ENCODE measurements at regions not wholly inside any gene's neighbourhood (a gene's known extent, or its start where the extent isn't known, plus 50 kb on each side); places are given as distances from the start of the nearest gene placed in this dataset.

DNA sequence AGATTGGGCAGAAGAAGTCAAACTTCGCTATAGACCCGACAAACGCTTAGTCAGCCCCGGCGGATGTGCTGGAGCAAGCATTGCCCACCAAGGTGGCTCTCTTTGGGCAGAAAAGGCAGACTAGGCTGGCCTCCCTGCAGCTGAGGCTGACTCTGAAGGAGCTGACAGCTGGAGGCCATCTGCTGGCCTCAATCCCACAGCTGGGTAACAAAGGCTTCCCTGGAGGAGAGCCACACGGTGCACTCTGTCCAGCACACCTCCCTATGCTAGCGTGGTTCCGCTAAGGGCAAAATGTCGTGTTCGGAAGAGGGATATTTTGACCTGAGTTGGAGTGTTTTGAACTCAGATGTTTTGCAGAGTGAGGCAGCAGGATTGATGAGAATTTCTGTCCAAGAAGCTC, 103.5 kb upstream of the PTCH1 start:
- TF ChIP-seq, protein P1, sequence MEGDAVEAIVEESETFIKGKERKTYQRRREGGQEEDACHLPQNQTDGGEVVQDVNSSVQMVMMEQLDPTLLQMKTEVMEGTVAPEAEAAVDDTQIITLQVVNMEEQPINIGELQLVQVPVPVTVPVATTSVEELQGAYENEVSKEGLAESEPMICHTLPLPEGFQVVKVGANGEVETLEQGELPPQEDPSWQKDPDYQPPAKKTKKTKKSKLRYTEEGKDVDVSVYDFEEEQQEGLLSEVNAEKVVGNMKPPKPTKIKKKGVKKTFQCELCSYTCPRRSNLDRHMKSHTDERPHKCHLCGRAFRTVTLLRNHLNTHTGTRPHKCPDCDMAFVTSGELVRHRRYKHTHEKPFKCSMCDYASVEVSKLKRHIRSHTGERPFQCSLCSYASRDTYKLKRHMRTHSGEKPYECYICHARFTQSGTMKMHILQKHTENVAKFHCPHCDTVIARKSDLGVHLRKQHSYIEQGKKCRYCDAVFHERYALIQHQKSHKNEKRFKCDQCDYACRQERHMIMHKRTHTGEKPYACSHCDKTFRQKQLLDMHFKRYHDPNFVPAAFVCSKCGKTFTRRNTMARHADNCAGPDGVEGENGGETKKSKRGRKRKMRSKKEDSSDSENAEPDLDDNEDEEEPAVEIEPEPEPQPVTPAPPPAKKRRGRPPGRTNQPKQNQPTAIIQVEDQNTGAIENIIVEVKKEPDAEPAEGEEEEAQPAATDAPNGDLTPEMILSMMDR (conservative IDR thresholded peaks at IDR 0.05; ENCODE audit: low read depth, low read length), result no peak
- no peak for TF ChIP-seq EZH2 (IDR thresholded peaks at IDR 0.05; ENCODE audit: low read length, unreplicated experiment)

All from PC-3 (cell line).